Brain microvascular endothelial cell (primary cell): ENCODE measurements at regions not wholly inside any gene's neighbourhood (a gene's known extent, or its start where the extent isn't known, plus 50 kb on each side); places are given as distances from the start of the nearest gene placed in this dataset.

ENCODE experiments used
- DNase-seq: peaks from one replicate; pipeline ENCODE4 v3.0.0-alpha.2; 2020
- H3K27ac ChIP-seq: fragments of 250-450 bp; sonication (Bioruptor Pico); 2 replicates; pipeline ENCODE4 v1.5.1; 2020; ENCODE audit warnings: mild to moderate bottlenecking, moderate library complexity
- H3K27me3 ChIP-seq: fragments of 250-450 bp; sonication (Bioruptor Pico); replicated peaks from 2 replicates; pipeline ENCODE4 v1.5.1; 2020; ENCODE audit warnings: mild to moderate bottlenecking
- H3K36me3 ChIP-seq: fragments of 250-450 bp; sonication (Bioruptor Pico); replicated peaks from 2 replicates; pipeline ENCODE4 v1.5.1; 2020; ENCODE audit warnings: mild to moderate bottlenecking
- H3K4me3 ChIP-seq: 2 replicates; pipeline ENCODE4 v1.5.1; 2011; ENCODE audit warnings: low read depth, mild to moderate bottlenecking, control low read depth, low read length, moderate library complexity
- CTCF ChIP-seq: IDR thresholded peaks from 2 replicates; pipeline ENCODE4 v1.5.1; 2011; ENCODE audit warnings: low read depth, mild to moderate bottlenecking, moderate library complexity, low read length, control low read depth, inconsistent platforms; ENCODE audit errors: missing control alignments
- in situ Hi-C: cut with HindIII; loops from 2 replicates; pipeline ENCODE4 v1.10.0; 2017; ENCODE audit warnings: low sequenced_read_pairs, low pct_ligation_motif_present

- no peak for DNase-seq
- no peaks in the 10 kb centered on the region for H3K36me3 ChIP-seq
- in situ Hi-C loops: no loop called here
- H3K4me3 ChIP-seq: no peak overlapping the region
- no peak overlapping the region for H3K27ac ChIP-seq
- no peak for TF ChIP-seq CTCF
- H3K27me3 ChIP-seq: no peaks in the 10 kb centered on the region
These were observed 67.8 kb upstream of the AKR1E2 start for GRCh38 chr10:4758256-4758655.

GRCh38 chr10:4755286-4755989, 70.6 kb upstream of the AKR1E2 start:
- Histone ChIP-seq H3K36me3 (no peaks in the 10 kb centered on the region), H3K27me3 (no peaks in the 10 kb centered on the region), H3K4me3 (no peak overlapping the region), H3K27ac (no peak overlapping the region)
- in situ Hi-C loops: no loop called here
- TF ChIP-seq CTCF: no peak
- no peak for DNase-seq

GRCh38 chr10:4754143-4754542, 71.9 kb upstream of the AKR1E2 start:
- no peaks in the 10 kb centered on the region for H3K27me3 ChIP-seq
- in situ Hi-C loops: no loop called here
- no peak overlapping the region for H3K27ac ChIP-seq
- H3K36me3 ChIP-seq: no peaks in the 10 kb centered on the region
- DNase-seq: no peak
- no peak for TF ChIP-seq CTCF
- H3K4me3 ChIP-seq: no peak overlapping the region

- DNase-seq: no peak
- in situ Hi-C loops: no loop called here
- no peak for TF ChIP-seq CTCF
- Histone ChIP-seq H3K27ac (no peak overlapping the region), H3K27me3 (no peaks in the 10 kb centered on the region), H3K4me3 (no peak overlapping the region), H3K36me3 (no peaks in the 10 kb centered on the region)
These were observed 74.8 kb upstream of the AKR1E2 start for GRCh38 chr10:4751211-4751610.

GRCh38 chr10:4749271-4749574, 76.8 kb upstream of the AKR1E2 start:
- no peak for DNase-seq
- Histone ChIP-seq H3K27ac (no peak overlapping the region), H3K27me3 (no peaks in the 10 kb centered on the region), H3K4me3 (no peak overlapping the region), H3K36me3 (no peaks in the 10 kb centered on the region)
- TF ChIP-seq CTCF: no peak
- in situ Hi-C loops: no loop called here
